ENCODE measurements at regions not wholly inside any gene's neighbourhood (a gene's known extent, or its start where the extent isn't known, plus 50 kb on each side); places are given as distances from the start of the nearest gene placed in this dataset.
"Not testable (repeated sequence)": the region's sequence is repeated elsewhere in the genome, so short reads cannot be mapped to it uniquely, and the experiment has no call there.

GRCh38 chr7:32680259-32681173, 185.2 kb downstream of the AVL9 start:
- no peak for DNase-seq

- DNase-seq, result no peak
These were observed 183.9 kb downstream of the AVL9 start for GRCh38 chr7:32679192-32679591.

GRCh38 chr7:32677593-32677992, 182.3 kb downstream of the AVL9 start:
- DNase-seq, result no peak

GRCh38 chr7:32676249-32676941, 181.1 kb downstream of the AVL9 start:
- DNase-seq, result no peak

- no peak for DNase-seq
These were observed 178.1 kb downstream of the AVL9 start for GRCh38 chr7:32673275-32673983.

- DNase-seq, result no peak
These were observed 175.1 kb downstream of the AVL9 start for GRCh38 chr7:32670110-32671025.

GRCh38 chr7:32669173-32669870, 174.0 kb downstream of the AVL9 start:
- not testable (repeated sequence) for DNase-seq

- DNase-seq, result not testable (repeated sequence)
These were observed 173.3 kb downstream of the AVL9 start for GRCh38 chr7:32668387-32669097.

- not testable (repeated sequence) for DNase-seq
These were observed 172.3 kb downstream of the AVL9 start for GRCh38 chr7:32667586-32667985.

GRCh38 chr7:32663805-32664211, 168.5 kb downstream of the AVL9 start:
- DNase-seq, result not testable (repeated sequence)

GRCh38 chr7:32662509-32662908, 167.2 kb downstream of the AVL9 start:
- DNase-seq, result not testable (repeated sequence)

- no peak for DNase-seq
These were observed 166.6 kb downstream of the AVL9 start for GRCh38 chr7:32661929-32662328.

GRCh38 chr7:32661501-32661900, 166.2 kb downstream of the AVL9 start:
- DNase-seq, result no peak

GRCh38 chr7:32660936-32661335, 165.6 kb downstream of the AVL9 start:
- no peak for DNase-seq

GRCh38 chr7:32659853-32660252, 164.6 kb downstream of the AVL9 start:
- no peak for DNase-seq

- no peak for DNase-seq
These were observed 163.2 kb downstream of the AVL9 start for GRCh38 chr7:32658467-32658869.

- DNase-seq, result no peak
These were observed 162.7 kb downstream of the AVL9 start for GRCh38 chr7:32658034-32658433.

- DNase-seq, result not testable (repeated sequence)
These were observed 159.3 kb downstream of the AVL9 start for GRCh38 chr7:32654549-32654948.

GRCh38 chr7:32650356-32650755, 155.1 kb downstream of the AVL9 start:
- DNase-seq, result not testable (repeated sequence)

- DNase-seq, result no peak
These were observed 153.3 kb downstream of the AVL9 start for GRCh38 chr7:32648408-32649156.

Data from activated CD4-positive, alpha-beta T cell treated with anti-CD3 and anti-CD28 coated beads for 4 hours (primary cell).